Hepatocyte (in vitro differentiated cells): ENCODE measurements at regions not wholly inside any gene's neighbourhood (a gene's known extent, or its start where the extent isn't known, plus 50 kb on each side); places are given as distances from the start of the nearest gene placed in this dataset.

Experiments
- DNase-seq: peaks from one replicate; pipeline ENCODE4 v3.0.0-alpha.2; 2016; ENCODE audit warnings: low spot score
- H2AFZ ChIP-seq: fragments of 200-600 bp; sonication (generic); 2 replicates; pipeline ENCODE4 v1.6.0; 2016; ENCODE audit warnings: antibody characterized with exemption, mild to moderate bottlenecking
- H3K27ac ChIP-seq: fragments of 200-600 bp; sonication (generic); 2 replicates; pipeline ENCODE4 v1.5.1; 2016; ENCODE audit warnings: mild to moderate bottlenecking
- H3K27me3 ChIP-seq: fragments of 200-600 bp; sonication (generic); 2 replicates; pipeline ENCODE4 v1.6.1; 2016
- H3K36me3 ChIP-seq: fragments of 200-600 bp; sonication (generic); replicated peaks from 2 replicates; pipeline ENCODE4 v1.5.1; 2016; ENCODE audit warnings: low read depth; ENCODE audit not compliant: insufficient read depth
- H3K4me1 ChIP-seq: fragments of 200-600 bp; sonication (generic); 2 replicates; pipeline ENCODE4 v1.5.1; 2016; ENCODE audit warnings: mild to moderate bottlenecking, moderate library complexity; ENCODE audit not compliant: insufficient read depth
- H3K4me2 ChIP-seq: fragments of 200-600 bp; sonication (generic); 2 replicates; pipeline ENCODE4 v1.6.0; 2016
- H3K4me3 ChIP-seq: fragments of 200-600 bp; sonication (generic); 2 replicates; pipeline ENCODE4 v1.5.1; 2016; ENCODE audit warnings: mild to moderate bottlenecking
- H3K79me2 ChIP-seq: fragments of 200-600 bp; sonication (generic); 2 replicates; pipeline ENCODE4 v1.6.0; 2017; ENCODE audit warnings: mild to moderate bottlenecking
- H3K9me2 ChIP-seq: fragments of 200-600 bp; sonication (generic); replicated peaks from 2 replicates; pipeline ENCODE4 v1.6.0; 2017; ENCODE audit warnings: mild to moderate bottlenecking; ENCODE audit not compliant: insufficient read depth
- H3K9me3 ChIP-seq: fragments of 200-600 bp; sonication (generic); 2 replicates; pipeline ENCODE4 v1.5.1; 2016; ENCODE audit warnings: low read depth, mild to moderate bottlenecking
- H4K20me1 ChIP-seq: fragments of 200-600 bp; sonication (generic); 2 replicates; pipeline ENCODE4 v1.6.0; 2016; ENCODE audit warnings: mild to moderate bottlenecking; ENCODE audit not compliant: insufficient read depth, poor library complexity, severe bottlenecking
- EZH2 ChIP-seq: fragments of 200-600 bp; sonication (generic); IDR thresholded peaks from 2 replicates; pipeline ENCODE4 v1.6.1; 2016; ENCODE audit warnings: antibody characterized with exemption, mild to moderate bottlenecking, borderline replicate concordance
- EZH2phosphoT487 ChIP-seq: fragments of 200-600 bp; sonication (generic); IDR thresholded peaks from one replicate; pipeline ENCODE4 v1.6.1; 2018; ENCODE audit warnings: antibody characterized with exemption, mild to moderate bottlenecking, low read depth, moderate library complexity; ENCODE audit not compliant: unreplicated experiment, severe bottlenecking
- WGBS: methylation state at CpG from one replicate; pipeline ENCODE4 v1.1.6; 2016; ENCODE audit warnings: low lambda C conversion rate; ENCODE audit errors: missing lambda C conversion rate; 5-methylcytosine and 5-hydroxymethylcytosine counted together
- TF ChIP-seq, protein P1 (sequence below): fragments of 200-600 bp; sonication (generic); IDR thresholded peaks from 2 replicates; pipeline ENCODE4 v1.5.1; 2016; ENCODE audit warnings: antibody characterized with exemption, mild to moderate bottlenecking; ENCODE audit not compliant: poor library complexity

GRCh38 chr5:29367176-29367833 is 1826.2 kb upstream of the CDH6 start:
- Histone ChIP-seq H3K9me3 (no peaks in the 10 kb centered on the region), H3K27ac (no peak overlapping the region), H3K9me2 (no peaks in the 10 kb centered on the region), H4K20me1 (no peaks in the 10 kb centered on the region), H3K4me3 (no peak overlapping the region), H3K79me2 (no peaks in the 10 kb centered on the region), H2AFZ (no peak overlapping the region), H3K36me3 (no peaks in the 10 kb centered on the region), H3K4me2 (no peak overlapping the region), H3K27me3 (no peaks in the 10 kb centered on the region), H3K4me1 (no peaks in the 10 kb centered on the region)
- WGBS = 54% methylated on average over 5 of the region's 5 CpGs
- peak; percentile 11 for DNase-seq
- TF ChIP-seq EZH2 (no peak), EZH2phosphoT487 (no peak)
- TF ChIP-seq, protein P1, sequence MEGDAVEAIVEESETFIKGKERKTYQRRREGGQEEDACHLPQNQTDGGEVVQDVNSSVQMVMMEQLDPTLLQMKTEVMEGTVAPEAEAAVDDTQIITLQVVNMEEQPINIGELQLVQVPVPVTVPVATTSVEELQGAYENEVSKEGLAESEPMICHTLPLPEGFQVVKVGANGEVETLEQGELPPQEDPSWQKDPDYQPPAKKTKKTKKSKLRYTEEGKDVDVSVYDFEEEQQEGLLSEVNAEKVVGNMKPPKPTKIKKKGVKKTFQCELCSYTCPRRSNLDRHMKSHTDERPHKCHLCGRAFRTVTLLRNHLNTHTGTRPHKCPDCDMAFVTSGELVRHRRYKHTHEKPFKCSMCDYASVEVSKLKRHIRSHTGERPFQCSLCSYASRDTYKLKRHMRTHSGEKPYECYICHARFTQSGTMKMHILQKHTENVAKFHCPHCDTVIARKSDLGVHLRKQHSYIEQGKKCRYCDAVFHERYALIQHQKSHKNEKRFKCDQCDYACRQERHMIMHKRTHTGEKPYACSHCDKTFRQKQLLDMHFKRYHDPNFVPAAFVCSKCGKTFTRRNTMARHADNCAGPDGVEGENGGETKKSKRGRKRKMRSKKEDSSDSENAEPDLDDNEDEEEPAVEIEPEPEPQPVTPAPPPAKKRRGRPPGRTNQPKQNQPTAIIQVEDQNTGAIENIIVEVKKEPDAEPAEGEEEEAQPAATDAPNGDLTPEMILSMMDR = peak; percentile 38

DNA sequence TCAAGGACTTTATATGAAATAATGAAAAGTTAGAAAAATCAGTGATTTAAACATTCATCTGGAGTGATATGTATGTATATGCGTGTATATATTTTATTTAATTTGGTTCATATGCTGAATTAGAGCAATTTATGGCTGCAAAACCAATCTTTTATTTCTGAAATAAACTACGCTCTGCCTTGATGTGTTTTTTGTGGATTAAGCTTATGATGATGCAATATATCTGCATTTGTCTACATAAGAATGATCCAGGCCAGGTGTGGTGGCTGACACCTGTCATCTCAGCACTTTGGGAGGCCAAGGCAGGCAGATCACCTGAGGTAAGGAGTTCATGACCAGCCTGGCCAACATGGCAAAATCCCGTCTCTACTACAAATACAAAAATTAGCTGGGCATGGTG is 1842.3 kb upstream of the CDH6 start:
- H3K27ac ChIP-seq = no peak overlapping the region
- no peaks in the 10 kb centered on the region for H3K9me3 ChIP-seq
- no peak overlapping the region for H3K4me3 ChIP-seq
- no peaks in the 10 kb centered on the region for H3K79me2 ChIP-seq
- WGBS = 92% methylated on average over 3 of the region's 3 CpGs
- H3K27me3 ChIP-seq = no peaks in the 10 kb centered on the region
- no peak for DNase-seq
- TF ChIP-seq EZH2phosphoT487 (no peak), EZH2 (no peak)
- TF ChIP-seq, protein P1 = no peak
- H3K9me2 ChIP-seq = no peaks in the 10 kb centered on the region
- no peaks in the 10 kb centered on the region for H4K20me1 ChIP-seq
- H3K4me1 ChIP-seq = no peaks in the 10 kb centered on the region
- no peak overlapping the region for H3K4me2 ChIP-seq
- no peak overlapping the region for H2AFZ ChIP-seq
- no peaks in the 10 kb centered on the region for H3K36me3 ChIP-seq

DNA sequence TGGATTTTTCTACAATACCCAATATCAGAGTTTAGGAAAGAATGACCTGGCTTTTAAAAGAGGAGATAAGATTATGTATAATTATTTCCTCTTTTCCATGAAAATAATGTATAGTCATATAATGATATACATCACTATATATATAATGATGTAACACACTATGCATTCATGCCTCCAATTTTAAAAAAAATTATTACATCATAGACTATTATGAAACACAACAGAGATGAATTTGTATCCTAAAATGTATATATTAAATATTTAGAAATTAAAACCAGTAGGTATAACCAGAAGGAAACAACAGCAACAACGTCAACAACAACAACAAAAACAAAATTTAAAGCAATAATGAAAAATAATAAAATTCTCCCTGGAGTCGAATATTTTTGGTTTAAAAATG is 1856.5 kb upstream of the CDH6 start:
- Histone ChIP-seq H3K79me2 (no peaks in the 10 kb centered on the region), H3K9me3 (no peaks in the 10 kb centered on the region), H3K4me3 (no peak overlapping the region), H3K4me2 (no peak overlapping the region), H3K9me2 (no peaks in the 10 kb centered on the region), H3K36me3 (no peaks in the 10 kb centered on the region), H3K4me1 (no peaks in the 10 kb centered on the region), H2AFZ (no peak overlapping the region), H3K27ac (no peak overlapping the region), H4K20me1 (no peaks in the 10 kb centered on the region), H3K27me3 (no peaks in the 10 kb centered on the region)
- 82% methylated on average over 2 of the region's 2 CpGs for whole genome bisulfite sequencing
- DNase-seq = no peak
- TF ChIP-seq EZH2phosphoT487 = no peak

DNA sequence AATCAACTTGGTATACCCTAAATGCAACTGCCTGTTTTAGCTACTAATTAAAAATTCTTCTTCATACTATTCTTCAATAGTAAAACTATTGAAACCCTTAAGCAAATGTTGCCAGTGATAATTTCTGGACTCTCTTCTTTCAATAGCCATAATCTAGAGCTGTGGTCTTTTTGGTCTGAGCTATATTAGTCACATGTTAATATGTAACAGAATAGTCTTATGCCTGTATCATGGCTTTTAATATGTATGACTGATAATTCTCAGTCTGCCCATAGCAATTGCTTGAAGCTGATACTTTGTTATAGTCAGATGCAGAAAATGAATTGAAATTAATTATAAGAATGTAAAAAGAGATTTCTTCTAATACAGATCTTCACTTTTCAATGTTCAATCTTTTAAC is 1871.9 kb upstream of the CDH6 start:
- no peaks in the 10 kb centered on the region for H4K20me1 ChIP-seq
- no peak overlapping the region for H2AFZ ChIP-seq
- no peak overlapping the region for H3K4me3 ChIP-seq
- no peaks in the 10 kb centered on the region for H3K79me2 ChIP-seq
- H3K27me3 ChIP-seq = no peaks in the 10 kb centered on the region
- no peak overlapping the region for H3K27ac ChIP-seq
- H3K4me1 ChIP-seq = no peaks in the 10 kb centered on the region
- no peaks in the 10 kb centered on the region for H3K36me3 ChIP-seq
- H3K4me2 ChIP-seq = no peak overlapping the region
- no peaks in the 10 kb centered on the region for H3K9me3 ChIP-seq
- no peaks in the 10 kb centered on the region for H3K9me2 ChIP-seq
- no peak for TF ChIP-seq EZH2
- no peak for TF ChIP-seq EZH2phosphoT487
- TF ChIP-seq, protein P1 = no peak
- no peak for DNase-seq
